ENCODE measurements at regions not wholly inside any gene's neighbourhood (a gene's known extent, or its start where the extent isn't known, plus 50 kb on each side); places are given as distances from the start of the nearest gene placed in this dataset.

DNA sequence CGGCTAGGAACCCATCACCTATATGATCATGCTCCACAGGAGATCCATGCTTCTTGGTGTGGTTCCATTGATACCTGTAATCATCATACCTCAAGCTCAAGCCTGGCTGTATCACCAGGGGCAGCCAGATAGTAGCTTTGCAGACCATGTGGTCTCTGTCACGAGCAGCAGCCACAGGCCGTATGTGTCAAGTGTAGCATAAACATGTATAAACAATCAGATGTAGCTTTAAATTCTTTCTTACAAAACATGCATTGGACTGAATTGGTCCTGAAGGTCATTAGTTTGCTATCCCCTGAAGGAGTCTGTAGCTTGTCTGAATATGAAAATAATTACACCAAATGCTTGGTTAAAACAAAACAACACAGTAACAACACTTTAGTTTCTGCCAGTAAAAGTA lies 1223.2 kb upstream of the TMEM132C start:
- TF ChIP-seq POLR2AphosphoS5 (IDR thresholded peaks at IDR 0.05) (no peak), EZH2 (IDR thresholded peaks at IDR 0.05; ENCODE audit: borderline replicate concordance, insufficient read depth, low read length, poor library complexity, severe bottlenecking) (no peak), MXI1 (conservative IDR thresholded peaks at IDR 0.05; ENCODE audit: poor library complexity, severe bottlenecking) (no peak), RAD21 (conservative IDR thresholded peaks at IDR 0.05) (no peak), TAF1 (IDR thresholded peaks at IDR 0.05; ENCODE audit: low read depth) (no peak)
- TF ChIP-seq, protein P1, sequence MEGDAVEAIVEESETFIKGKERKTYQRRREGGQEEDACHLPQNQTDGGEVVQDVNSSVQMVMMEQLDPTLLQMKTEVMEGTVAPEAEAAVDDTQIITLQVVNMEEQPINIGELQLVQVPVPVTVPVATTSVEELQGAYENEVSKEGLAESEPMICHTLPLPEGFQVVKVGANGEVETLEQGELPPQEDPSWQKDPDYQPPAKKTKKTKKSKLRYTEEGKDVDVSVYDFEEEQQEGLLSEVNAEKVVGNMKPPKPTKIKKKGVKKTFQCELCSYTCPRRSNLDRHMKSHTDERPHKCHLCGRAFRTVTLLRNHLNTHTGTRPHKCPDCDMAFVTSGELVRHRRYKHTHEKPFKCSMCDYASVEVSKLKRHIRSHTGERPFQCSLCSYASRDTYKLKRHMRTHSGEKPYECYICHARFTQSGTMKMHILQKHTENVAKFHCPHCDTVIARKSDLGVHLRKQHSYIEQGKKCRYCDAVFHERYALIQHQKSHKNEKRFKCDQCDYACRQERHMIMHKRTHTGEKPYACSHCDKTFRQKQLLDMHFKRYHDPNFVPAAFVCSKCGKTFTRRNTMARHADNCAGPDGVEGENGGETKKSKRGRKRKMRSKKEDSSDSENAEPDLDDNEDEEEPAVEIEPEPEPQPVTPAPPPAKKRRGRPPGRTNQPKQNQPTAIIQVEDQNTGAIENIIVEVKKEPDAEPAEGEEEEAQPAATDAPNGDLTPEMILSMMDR (IDR thresholded peaks at IDR 0.05; ENCODE audit: poor library complexity, severe bottlenecking), result no peak
